PC-3 (cell line): ENCODE measurements at regions not wholly inside any gene's neighbourhood (a gene's known extent, or its start where the extent isn't known, plus 50 kb on each side); places are given as distances from the start of the nearest gene placed in this dataset.

ENCODE experiments used
- CTCF ChIP-seq: fragments of 300-600 bp; sonication (generic); conservative IDR thresholded peaks from 2 replicates; pipeline ENCODE4 v1.5.1; 2017; ENCODE audit warnings: antibody characterized with exemption, low read depth, mild to moderate bottlenecking, low read length
- EZH2 ChIP-seq: fragments of 300-600 bp; sonication (generic); IDR thresholded peaks from one replicate; pipeline ENCODE4 v1.6.1; 2017; ENCODE audit warnings: antibody characterized with exemption, mild to moderate bottlenecking, low read length; ENCODE audit not compliant: unreplicated experiment

GRCh38 chr16:64312980-64313379 is 808.9 kb downstream of the CDH11 start:
- TF ChIP-seq EZH2, result no peak
- no peak for TF ChIP-seq CTCF
